ENCODE measurements at regions not wholly inside any gene's neighbourhood (a gene's known extent, or its start where the extent isn't known, plus 50 kb on each side); places are given as distances from the start of the nearest gene placed in this dataset.

GRCh38 chr19:30083125-30083681 lies 141.2 kb downstream of the URI1 start:
- no peak for DNase-seq

GRCh38 chr19:30083701-30084156 lies 141.7 kb downstream of the URI1 start:
- DNase-seq: no peak

GRCh38 chr19:30084390-30084819 lies 142.4 kb downstream of the URI1 start:
- DNase-seq: no peak

- peak; percentile 14 for DNase-seq
Observed at GRCh38 chr19:30085394-30085793, 143.4 kb downstream of the URI1 start.

GRCh38 chr19:30086220-30086619 lies 144.2 kb downstream of the URI1 start:
- no peak for DNase-seq

- DNase-seq: no peak
Observed at GRCh38 chr19:30086916-30087315, 144.9 kb downstream of the URI1 start.

GRCh38 chr19:30087381-30088138 lies 145.5 kb downstream of the URI1 start:
- no peak for DNase-seq

GRCh38 chr19:30088567-30088966 lies 146.5 kb downstream of the URI1 start:
- no peak for DNase-seq

- no peak for DNase-seq
Observed at GRCh38 chr19:30089086-30089665, 147.1 kb downstream of the URI1 start.

GRCh38 chr19:30090476-30090875 lies 148.4 kb downstream of the URI1 start:
- DNase-seq: no peak

- no peak for DNase-seq
Observed at GRCh38 chr19:30090963-30091362, 148.9 kb downstream of the URI1 start.

GRCh38 chr19:30091456-30091855 lies 149.4 kb downstream of the URI1 start:
- DNase-seq: no peak

- no peak for DNase-seq
Observed at GRCh38 chr19:30091856-30092255, 149.8 kb downstream of the URI1 start.

GRCh38 chr19:30092721-30093569 lies 150.9 kb downstream of the URI1 start:
- peak; percentile 22 for DNase-seq

GRCh38 chr19:30093966-30094755 lies 152.1 kb downstream of the URI1 start:
- DNase-seq: no peak

- no peak for DNase-seq
Observed at GRCh38 chr19:30094756-30095140, 152.7 kb downstream of the URI1 start.

- no peak for DNase-seq
Observed at GRCh38 chr19:30095171-30095570, 153.1 kb downstream of the URI1 start.

GRCh38 chr19:30096596-30097370 lies 154.7 kb downstream of the URI1 start:
- no peak for DNase-seq

GRCh38 chr19:30097746-30098280 lies 155.8 kb downstream of the URI1 start:
- no peak for DNase-seq

GRCh38 chr19:30102239-30102638 lies 160.2 kb downstream of the URI1 start:
- no peak for DNase-seq

- DNase-seq: no peak
Observed at GRCh38 chr19:30102666-30103065, 160.6 kb downstream of the URI1 start.
